IMR-90 (cell line): ENCODE measurements at regions not wholly inside any gene's neighbourhood (a gene's known extent, or its start where the extent isn't known, plus 50 kb on each side); places are given as distances from the start of the nearest gene placed in this dataset.

ENCODE experiments used
- ATAC-seq: fragments of 200-7000 bp; cut with Tn5 transposase; 2 replicates; pipeline ENCODE4 v1.9.1; 2020; ENCODE audit warnings: low read depth, mild to moderate bottlenecking, moderate library complexity
- BruUV-seq: library from RNA; stranded (reverse); fragments of 400-500 nt; replicated peaks from 2 replicates; lab custom pipeline; 2021; lab: Mats Ljungman, UMichigan
- CTCF ChIA-PET: fragments of 300-600 bp; formaldehyde crosslinking; extraction: SDS; loops from one replicate; lab custom pipeline; 2021; ENCODE audit warnings: antibody characterized with exemption; lab: Yijun Ruan, JAX
- POLR2A ChIA-PET: fragments of 300-600 bp; sonication (Branson Sonifier 250); formaldehyde crosslinking; loops from one replicate; lab custom pipeline; 2022; ENCODE audit warnings: antibody characterized with exemption; ENCODE audit not compliant: unreplicated experiment; lab: Charles Lee
- DNase-seq: peaks from one replicate; pipeline ENCODE4 v3.0.0; 2013
- H2AFZ ChIP-seq: replicated peaks from 2 replicates; pipeline ENCODE3; 2013; ENCODE audit warnings: low read length, mild to moderate bottlenecking; ENCODE audit not compliant: poor library complexity
- H2AK5ac ChIP-seq: 2 replicates; pipeline ENCODE4 v1.6.1; 2013; ENCODE audit warnings: low read depth, low read length, inconsistent platforms
- H2AK9ac ChIP-seq: replicated peaks from 2 replicates; pipeline ENCODE3; 2013; ENCODE audit warnings: mild to moderate bottlenecking, low read depth, low read length, moderate library complexity; ENCODE audit not compliant: poor library complexity
- H2BK120ac ChIP-seq: 2 replicates; pipeline ENCODE4 v1.6.1; 2013; ENCODE audit warnings: low read depth, low read length, inconsistent platforms
- H2BK15ac ChIP-seq: 3 replicates; pipeline ENCODE4 v1.6.1; 2013; ENCODE audit warnings: low read depth, low read length, inconsistent platforms
- H2BK20ac ChIP-seq: 2 replicates; pipeline ENCODE4 v1.6.1; 2013; ENCODE audit warnings: low read depth, mild to moderate bottlenecking, inconsistent platforms, low read length, moderate library complexity
- H2BK5ac ChIP-seq: 2 replicates; pipeline ENCODE4 v1.6.1; 2013; ENCODE audit warnings: mild to moderate bottlenecking, low read depth, low read length, inconsistent platforms; ENCODE audit not compliant: poor library complexity, severe bottlenecking
- H3K14ac ChIP-seq: replicated peaks from 2 replicates; pipeline ENCODE4 v1.6.1; 2013; ENCODE audit warnings: low read depth, low read length, inconsistent platforms
- H3K18ac ChIP-seq: 2 replicates; pipeline ENCODE4 v1.6.1; 2013; ENCODE audit warnings: low read depth, low read length, control low read depth
- H3K23ac ChIP-seq: 2 replicates; pipeline ENCODE4 v1.6.1; 2013; ENCODE audit warnings: low read depth, low read length, inconsistent platforms
- H3K27ac ChIP-seq: 2 replicates; pipeline ENCODE4 v1.5.1; 2013; ENCODE audit warnings: mild to moderate bottlenecking, control low read depth, low read length; ENCODE audit not compliant: insufficient read depth
- H3K27me3 ChIP-seq: 2 replicates; pipeline ENCODE4 v1.6.1; 2013; ENCODE audit warnings: low read length; ENCODE audit not compliant: control insufficient read depth, insufficient read depth
- H3K36me3 ChIP-seq: 2 replicates; pipeline ENCODE4 v1.6.1; 2013; ENCODE audit warnings: low read length, mixed read lengths; ENCODE audit not compliant: control insufficient read depth, insufficient read depth
- H3K4ac ChIP-seq: 2 replicates; pipeline ENCODE4 v1.6.1; 2013; ENCODE audit warnings: low read depth, low read length, inconsistent platforms
- H3K4me1 ChIP-seq: 2 replicates; pipeline ENCODE4 v1.6.1; 2013; ENCODE audit warnings: low read length, mixed read lengths; ENCODE audit not compliant: control insufficient read depth, insufficient read depth
- H3K4me2 ChIP-seq: 2 replicates; pipeline ENCODE4 v1.6.1; 2013; ENCODE audit warnings: low read depth, mild to moderate bottlenecking, control low read depth, low read length, moderate library complexity
- H3K4me3 ChIP-seq: 2 replicates; pipeline ENCODE4 v1.5.1; 2013; ENCODE audit warnings: low read depth, mild to moderate bottlenecking, control low read depth, low read length, moderate library complexity; ENCODE audit not compliant: insufficient read depth
- H3K56ac ChIP-seq: 2 replicates; pipeline ENCODE4 v1.6.1; 2013; ENCODE audit warnings: low read length, inconsistent platforms; ENCODE audit not compliant: insufficient read depth; ENCODE audit errors: extremely low read depth
- H3K79me1 ChIP-seq, 2 experiments: 2 replicates each; pipeline ENCODE4 v1.6.1; 2013; ENCODE audit warnings: low read length in 2 of 2, inconsistent platforms in 1 of 2, low read depth in 1 of 2
- H3K9ac ChIP-seq: 2 replicates; pipeline ENCODE4 v1.6.1; 2013; ENCODE audit warnings: low read depth, low read length, control low read depth
- H3K9me1 ChIP-seq: 2 replicates; pipeline ENCODE4 v1.6.1; 2013; ENCODE audit warnings: low read length, inconsistent platforms; ENCODE audit not compliant: insufficient read depth
- H3K9me3 ChIP-seq: 2 replicates; pipeline ENCODE4 v1.6.1; 2013; ENCODE audit warnings: low read length; ENCODE audit not compliant: control insufficient read depth, insufficient read depth
- H4K20me1 ChIP-seq: 2 replicates; pipeline ENCODE4 v1.6.1; 2013; ENCODE audit warnings: low read length, inconsistent platforms; ENCODE audit not compliant: insufficient read depth
- H4K5ac ChIP-seq: 2 replicates; pipeline ENCODE4 v1.6.1; 2013; ENCODE audit warnings: mild to moderate bottlenecking, low read depth, low read length, control low read depth
- H4K8ac ChIP-seq, 2 experiments: 2 replicates each; pipeline ENCODE4 v1.6.1; 2013; ENCODE audit warnings: low read depth in 2 of 2, low read length in 2 of 2, control low read depth in 1 of 2, inconsistent platforms in 1 of 2
- H4K91ac ChIP-seq: 2 replicates; pipeline ENCODE4 v1.6.1; 2013; ENCODE audit warnings: low read depth, low read length, inconsistent platforms; ENCODE audit not compliant: insufficient read depth
- WGBS, 2 experiments: methylation state at CpG; one replicate each; pipeline versions ENCODE4 v1.1.5 to v1.1.7; 2013; ENCODE audit warnings: missing lambda C conversion rate in 2 of 2; ENCODE audit not compliant: insufficient read length in 1 of 2; ENCODE audit errors: extremely low coverage in 2 of 2; 5-methylcytosine and 5-hydroxymethylcytosine counted together
- dilution Hi-C: fragments of 300-500 bp; cut with HindIII; formaldehyde crosslinking; loops from one replicate; pipeline ENCODE4 v1.14.3; 2018; ENCODE audit warnings: low sequenced_read_pairs; ENCODE audit not compliant: unreplicated experiment
- in situ Hi-C: fragments of 300-500 bp; cut with MboI; formaldehyde crosslinking; loops from 3 replicates; pipeline ENCODE4 v1.14.3; 2019; ENCODE audit warnings: low sequenced_read_pairs, inconsistent platforms, mixed read lengths
- intact Hi-C: fragments of 100-400 bp; cut with micrococcal nuclease; formaldehyde crosslinking; loops from 2 replicates; pipeline ENCODE4 v1.10.0; 2022
- TF ChIP-seq, protein P1 (sequence below): fragments of 150-350 bp; IDR thresholded peaks from 2 replicates; pipeline ENCODE4 v1.6.1; 2017; ENCODE audit warnings: mild to moderate bottlenecking, antibody characterized with exemption, low read length, low read depth

DNA sequence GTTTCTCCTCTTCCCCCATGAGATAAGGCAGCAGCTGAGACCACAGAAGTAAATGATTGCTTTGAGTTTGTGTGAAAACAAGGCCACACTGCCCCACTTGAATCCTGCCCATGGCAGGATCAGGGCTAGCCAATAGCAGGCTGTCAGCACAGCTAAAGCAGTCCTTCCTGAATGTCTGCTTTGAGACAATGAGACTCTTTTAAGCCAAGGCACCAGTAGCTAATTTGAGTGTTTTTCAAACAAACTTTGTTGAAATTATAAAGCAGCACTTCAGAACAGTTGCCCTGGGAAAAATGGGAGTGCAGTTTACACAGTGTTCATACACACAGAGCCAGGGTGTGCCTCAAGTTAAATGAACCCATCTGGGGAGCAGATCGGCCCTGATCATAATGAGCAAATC is 103.5 kb upstream of the OR5AK2 start:
- H3K79me1 ChIP-seq: no peaks in the 10 kb centered on the region
- ChIA-PET CTCF (interaction anchor here (1.0 kb wide), 1 partner anchor 364 kb away, joined by 3 read pairs; no protein-coding TSS in a partner anchor), POLR2A (no interaction called here)
- H4K8ac ChIP-seq: no peak overlapping the region
- no peaks in the 10 kb centered on the region for H3K27me3 ChIP-seq
- no peak overlapping the region for H3K14ac ChIP-seq
- intact Hi-C loops (no loop called here), dilution Hi-C loops (no loop called here), in situ Hi-C loops (no loop called here)
- H3K36me3 ChIP-seq: no peaks in the 10 kb centered on the region
- H3K4me3 ChIP-seq: no peak overlapping the region
- H3K4me2 ChIP-seq: no peak overlapping the region
- no peak overlapping the region for H4K5ac ChIP-seq
- H3K4me1 ChIP-seq: no peaks in the 10 kb centered on the region
- ATAC-seq (no peak), DNase-seq (no peak)
- H3K4ac ChIP-seq: no peak overlapping the region
- no TSS peak for BruUV-seq
- no peak overlapping the region for H3K27ac ChIP-seq
- no peak overlapping the region for H2BK5ac ChIP-seq
- H2AK9ac ChIP-seq: no peak overlapping the region
- no peak overlapping the region for H2AK5ac ChIP-seq
- H4K20me1 ChIP-seq: no peaks in the 10 kb centered on the region
- no peaks in the 10 kb centered on the region for H3K9me1 ChIP-seq
- WGBS, 2 experiments: no CpG with 5 or more reads among the region's 1 CpG
- TF ChIP-seq, protein P1, sequence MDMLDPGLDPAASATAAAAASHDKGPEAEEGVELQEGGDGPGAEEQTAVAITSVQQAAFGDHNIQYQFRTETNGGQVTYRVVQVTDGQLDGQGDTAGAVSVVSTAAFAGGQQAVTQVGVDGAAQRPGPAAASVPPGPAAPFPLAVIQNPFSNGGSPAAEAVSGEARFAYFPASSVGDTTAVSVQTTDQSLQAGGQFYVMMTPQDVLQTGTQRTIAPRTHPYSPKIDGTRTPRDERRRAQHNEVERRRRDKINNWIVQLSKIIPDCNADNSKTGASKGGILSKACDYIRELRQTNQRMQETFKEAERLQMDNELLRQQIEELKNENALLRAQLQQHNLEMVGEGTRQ: no peak
- H2BK120ac ChIP-seq: no peak overlapping the region
- H3K9ac ChIP-seq: no peak overlapping the region
- no peak overlapping the region for H2AFZ ChIP-seq
- no peak overlapping the region for H4K91ac ChIP-seq
- no peak overlapping the region for H2BK20ac ChIP-seq
- H3K23ac ChIP-seq: no peak overlapping the region
- H2BK15ac ChIP-seq: no peak overlapping the region
- H3K18ac ChIP-seq: no peak overlapping the region
- H3K9me3 ChIP-seq: no peaks in the 10 kb centered on the region
- no peak overlapping the region for H3K56ac ChIP-seq
